ENCODE measurements at regions not wholly inside any gene's neighbourhood (a gene's known extent, or its start where the extent isn't known, plus 50 kb on each side); places are given as distances from the start of the nearest gene placed in this dataset.

GRCh38 chr4:32909053-32909452, 2188.9 kb downstream of the PCDH7 start:
- TF ChIP-seq CTCF (IDR thresholded peaks at IDR 0.05) (no peak), SREBF2 (IDR thresholded peaks at IDR 0.05) (no peak)
